GM21526 (cell line): ENCODE measurements at regions not wholly inside any gene's neighbourhood (a gene's known extent, or its start where the extent isn't known, plus 50 kb on each side); places are given as distances from the start of the nearest gene placed in this dataset.
"Not testable (repeated sequence)": the region's sequence is repeated elsewhere in the genome, so short reads cannot be mapped to it uniquely, and the experiment has no call there.

ENCODE experiments used
- ATAC-seq: cut with Tn5 transposase; IDR thresholded peaks from one replicate; pipeline ENCODE4 v1.9.1; 2021; ENCODE audit warnings: moderate library complexity; ENCODE audit not compliant: unreplicated experiment, low FRiP score

- no peak for ATAC-seq
Measured at GRCh38 chr5:53263151-53263550, 153.6 kb upstream of the MOCS2 start.

GRCh38 chr5:53265043-53265442 is 155.5 kb upstream of the MOCS2 start:
- ATAC-seq: no peak

- ATAC-seq: not testable (repeated sequence)
Measured at GRCh38 chr5:53268241-53268640, 158.7 kb upstream of the MOCS2 start.

- ATAC-seq: no peak
Measured at GRCh38 chr5:53275666-53276065, 166.1 kb upstream of the MOCS2 start.

- no peak for ATAC-seq
Measured at GRCh38 chr5:53276825-53277224, 167.3 kb upstream of the MOCS2 start.

GRCh38 chr5:53277491-53277890 is 167.9 kb upstream of the MOCS2 start:
- no peak for ATAC-seq

GRCh38 chr5:53287573-53287972 is 178.0 kb upstream of the MOCS2 start:
- ATAC-seq: no peak

- ATAC-seq: no peak
Measured at GRCh38 chr5:53288511-53288910, 179.0 kb upstream of the MOCS2 start.

- no peak for ATAC-seq
Measured at GRCh38 chr5:53291047-53291446, 181.5 kb upstream of the MOCS2 start.

GRCh38 chr5:53291528-53291927 is 182.0 kb upstream of the MOCS2 start:
- no peak for ATAC-seq

- no peak for ATAC-seq
Measured at GRCh38 chr5:53298841-53299240, 181.6 kb upstream of the FST start.

GRCh38 chr5:53302529-53302928 is 177.9 kb upstream of the FST start:
- ATAC-seq: no peak

GRCh38 chr5:53303105-53303504 is 177.3 kb upstream of the FST start:
- ATAC-seq: no peak

- ATAC-seq: not testable (repeated sequence)
Measured at GRCh38 chr5:53305316-53305715, 175.1 kb upstream of the FST start.

- ATAC-seq: no peak
Measured at GRCh38 chr5:53309653-53310052, 170.8 kb upstream of the FST start.

GRCh38 chr5:53311681-53312080 is 168.7 kb upstream of the FST start:
- no peak for ATAC-seq

GRCh38 chr5:53313145-53313544 is 167.3 kb upstream of the FST start:
- no peak for ATAC-seq

- ATAC-seq: no peak
Measured at GRCh38 chr5:53318303-53318702, 162.1 kb upstream of the FST start.

GRCh38 chr5:53319315-53319714 is 161.1 kb upstream of the FST start:
- no peak for ATAC-seq

GRCh38 chr5:53321073-53321472 is 159.4 kb upstream of the FST start:
- ATAC-seq: no peak

- no peak for ATAC-seq
Measured at GRCh38 chr5:53321721-53322120, 158.7 kb upstream of the FST start.

GRCh38 chr5:53322257-53322656 is 158.2 kb upstream of the FST start:
- no peak for ATAC-seq

GRCh38 chr5:53323511-53323910 is 156.9 kb upstream of the FST start:
- ATAC-seq: no peak
